Astrocyte of the spinal cord (primary cell): ENCODE measurements at regions not wholly inside any gene's neighbourhood (a gene's known extent, or its start where the extent isn't known, plus 50 kb on each side); places are given as distances from the start of the nearest gene placed in this dataset.

Source experiments
- DNase-seq: peaks from one replicate; pipeline ENCODE4 v3.0.0; 2011; ENCODE audit warnings: low read depth, low spot score
- H3K4me3 ChIP-seq: 2 replicates; pipeline ENCODE4 v1.5.1; 2011; ENCODE audit warnings: low read depth, mild to moderate bottlenecking, low read length, moderate library complexity
- in situ Hi-C: cut with HindIII; loops from 2 replicates; pipeline ENCODE4 v1.10.0; 2017; ENCODE audit warnings: low sequenced_read_pairs
- TF ChIP-seq, protein P1 (sequence below): IDR thresholded peaks from 2 replicates; pipeline ENCODE4 v1.5.1; 2012; ENCODE audit warnings: low read depth, mild to moderate bottlenecking, low read length, inconsistent platforms

DNA sequence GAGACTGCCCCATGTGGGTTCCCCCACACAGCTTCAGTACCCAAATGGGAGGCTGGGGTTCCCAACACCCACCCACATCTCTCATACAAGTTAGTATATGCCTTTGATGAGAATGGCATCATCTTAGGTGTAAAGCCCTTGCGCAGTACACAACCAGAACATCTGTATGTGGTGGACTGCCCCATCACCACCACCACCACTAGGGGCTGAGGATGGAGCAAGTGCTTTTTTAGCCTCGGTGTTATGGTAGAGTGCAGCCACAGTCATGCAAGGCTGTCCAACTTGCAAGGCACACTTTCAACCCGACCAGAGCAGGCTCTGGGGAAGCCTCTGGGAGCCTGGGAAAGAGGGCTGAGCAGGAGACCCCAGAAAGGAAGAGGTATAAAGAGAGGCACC is 241.2 kb downstream of the TFCP2L1 start:
- in situ Hi-C loops: no loop called here
- TF ChIP-seq, protein P1, sequence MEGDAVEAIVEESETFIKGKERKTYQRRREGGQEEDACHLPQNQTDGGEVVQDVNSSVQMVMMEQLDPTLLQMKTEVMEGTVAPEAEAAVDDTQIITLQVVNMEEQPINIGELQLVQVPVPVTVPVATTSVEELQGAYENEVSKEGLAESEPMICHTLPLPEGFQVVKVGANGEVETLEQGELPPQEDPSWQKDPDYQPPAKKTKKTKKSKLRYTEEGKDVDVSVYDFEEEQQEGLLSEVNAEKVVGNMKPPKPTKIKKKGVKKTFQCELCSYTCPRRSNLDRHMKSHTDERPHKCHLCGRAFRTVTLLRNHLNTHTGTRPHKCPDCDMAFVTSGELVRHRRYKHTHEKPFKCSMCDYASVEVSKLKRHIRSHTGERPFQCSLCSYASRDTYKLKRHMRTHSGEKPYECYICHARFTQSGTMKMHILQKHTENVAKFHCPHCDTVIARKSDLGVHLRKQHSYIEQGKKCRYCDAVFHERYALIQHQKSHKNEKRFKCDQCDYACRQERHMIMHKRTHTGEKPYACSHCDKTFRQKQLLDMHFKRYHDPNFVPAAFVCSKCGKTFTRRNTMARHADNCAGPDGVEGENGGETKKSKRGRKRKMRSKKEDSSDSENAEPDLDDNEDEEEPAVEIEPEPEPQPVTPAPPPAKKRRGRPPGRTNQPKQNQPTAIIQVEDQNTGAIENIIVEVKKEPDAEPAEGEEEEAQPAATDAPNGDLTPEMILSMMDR: no peak
- no peak for DNase-seq
- H3K4me3 ChIP-seq: no peak overlapping the region

DNA sequence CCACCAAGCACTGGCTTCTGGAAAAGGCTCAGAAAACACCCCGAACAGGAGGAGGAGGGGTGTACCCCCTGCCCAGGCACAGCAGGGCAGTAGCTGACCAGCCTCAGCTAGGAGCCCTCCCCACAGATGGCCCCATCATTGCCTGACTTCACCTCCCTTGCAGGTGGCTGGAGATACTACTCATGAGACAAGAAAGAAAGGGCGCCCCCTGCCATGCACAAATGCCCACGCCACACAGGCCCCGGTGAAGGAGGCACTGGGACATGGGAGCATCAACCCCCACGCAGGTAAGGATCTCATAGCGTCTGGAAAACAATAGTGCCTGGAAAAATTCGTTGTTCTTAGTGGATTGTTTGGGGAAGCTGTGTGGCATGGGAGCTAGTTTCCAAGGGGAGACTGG is 240.6 kb downstream of the TFCP2L1 start:
- in situ Hi-C loops: no loop called here
- DNase-seq: no peak
- TF ChIP-seq, protein P1: no peak
- no peak overlapping the region for H3K4me3 ChIP-seq

- in situ Hi-C loops: no loop called here
- TF ChIP-seq, protein P1: no peak
- no peak overlapping the region for H3K4me3 ChIP-seq
- no peak for DNase-seq
Observed at GRCh38 chr2:121045245-121045644, 239.8 kb downstream of the TFCP2L1 start.

DNA sequence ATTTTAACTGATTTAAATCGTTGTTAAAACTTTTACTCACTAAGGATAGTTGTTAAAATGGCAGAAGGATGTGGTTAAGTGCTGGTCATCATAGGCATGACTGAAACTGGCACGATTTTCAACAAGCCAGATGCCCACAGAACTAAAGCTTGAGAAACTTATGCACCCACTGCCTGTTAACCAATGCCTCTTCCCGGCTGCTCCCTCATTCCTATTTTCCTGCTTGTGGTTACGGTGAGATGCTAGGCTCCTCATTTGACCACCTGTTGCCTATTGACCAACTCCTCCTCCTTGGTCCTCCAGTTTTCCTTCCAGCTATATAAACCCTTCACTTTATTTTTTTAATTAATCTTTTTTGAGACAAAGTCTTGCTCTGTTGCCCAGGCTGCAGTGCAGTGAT is 238.7 kb downstream of the TFCP2L1 start:
- in situ Hi-C loops: no loop called here
- TF ChIP-seq, protein P1: no peak
- DNase-seq: no peak
- no peak overlapping the region for H3K4me3 ChIP-seq

GRCh38 chr2:121047383-121047782 is 237.6 kb downstream of the TFCP2L1 start:
- H3K4me3 ChIP-seq: no peak overlapping the region
- in situ Hi-C loops: no loop called here
- TF ChIP-seq, protein P1: no peak
- no peak for DNase-seq

DNA sequence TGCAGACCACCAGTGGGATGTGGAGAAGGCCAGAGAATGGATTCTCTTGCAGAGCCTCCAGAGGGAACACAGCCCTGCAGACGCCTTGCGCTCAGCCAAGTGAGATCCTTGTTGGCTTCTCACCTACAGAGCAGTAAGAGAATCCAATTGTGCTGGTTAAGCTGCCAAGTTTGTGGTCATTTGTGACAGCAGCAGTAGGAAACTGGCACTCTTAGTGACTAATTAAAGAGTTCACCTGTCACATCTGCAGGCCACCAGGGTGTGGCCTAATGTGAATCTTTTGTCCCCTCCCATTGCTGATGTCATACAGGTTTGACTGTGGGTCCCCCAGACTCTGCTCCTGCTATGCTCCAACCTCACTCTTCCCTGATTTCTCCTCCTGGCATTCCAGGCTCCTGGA is 235.9 kb downstream of the TFCP2L1 start:
- DNase-seq: no peak
- TF ChIP-seq, protein P1: no peak
- no peak overlapping the region for H3K4me3 ChIP-seq
- in situ Hi-C loops: no loop called here
